ENCODE measurements at regions not wholly inside any gene's neighbourhood (a gene's known extent, or its start where the extent isn't known, plus 50 kb on each side); places are given as distances from the start of the nearest gene placed in this dataset.
"Not testable (repeated sequence)": the region's sequence is repeated elsewhere in the genome, so short reads cannot be mapped to it uniquely, and the experiment has no call there.

- H4K5ac ChIP-seq (ENCODE audit: insufficient read length, low read depth, low read length); H2AFZ ChIP-seq (ENCODE audit: low read length); CTCF ChIA-PET (ENCODE audit: partially characterized antibody); H3K27ac ChIP-seq (ENCODE audit: low read depth, low read length); H3K23me2 ChIP-seq (ENCODE audit: low read depth, low read length); H3K4me1 ChIP-seq (replicated peaks in 1 of 4; ENCODE audit: control insufficient read depth in 3 of 4, insufficient read depth in 4 of 4, low read length in 3 of 4); H4K91ac ChIP-seq (replicated peaks; ENCODE audit: insufficient read length, low read length); H2BK5ac ChIP-seq (ENCODE audit: low read depth, low read length); H3K18ac ChIP-seq (ENCODE audit: extremely low read depth, low read length); H3K79me2 ChIP-seq (ENCODE audit: control insufficient read depth in 1 of 2, insufficient read depth in 2 of 2, low read length in 2 of 2); H3K4ac ChIP-seq (replicated peaks; ENCODE audit: insufficient read length, low read depth, low read length); FAIRE-seq; H3K56ac ChIP-seq (replicated peaks; ENCODE audit: insufficient read length, low read depth, low read length); H3K14ac ChIP-seq (ENCODE audit: insufficient read length); H4K20me1 ChIP-seq (replicated peaks in 1 of 2; ENCODE audit: control insufficient read depth in 1 of 2, insufficient read depth in 2 of 2, low read length in 2 of 2); H3K27me3 ChIP-seq (replicated peaks in 1 of 4; ENCODE audit: control insufficient read depth in 3 of 4, extremely low read depth in 1 of 4, insufficient read depth in 3 of 4, low read length in 3 of 4); H3K9ac ChIP-seq (replicated peaks in 1 of 4; ENCODE audit: extremely low read depth in 1 of 4, low read depth in 3 of 4, low read length in 3 of 4); H3K23ac ChIP-seq (ENCODE audit: insufficient read length); DNase-seq (ENCODE audit: low read depth in 1 of 2, low spot score in 2 of 2); H4K8ac ChIP-seq (ENCODE audit: extremely low read depth, insufficient read depth, low read length); H2BK12ac ChIP-seq (ENCODE audit: low read depth, low read length); H2BK20ac ChIP-seq (ENCODE audit: low read length); H2AK5ac ChIP-seq (ENCODE audit: low read depth, low read length); H3K4me2 ChIP-seq (ENCODE audit: insufficient read depth in 1 of 2, low read depth in 2 of 2, low read length in 2 of 2); H3K79me1 ChIP-seq (ENCODE audit: low read depth, low read length); H3K4me3 ChIP-seq (ENCODE audit: extremely low read depth in 1 of 4, insufficient read depth in 2 of 4, low read depth in 3 of 4, low read length in 4 of 4); H2BK15ac ChIP-seq (ENCODE audit: low read length); POLR2A ChIA-PET (ENCODE audit: partially characterized antibody); H3K36me3 ChIP-seq (ENCODE audit: control insufficient read depth in 2 of 4, insufficient read depth in 4 of 4, low read length in 3 of 4); H2BK120ac ChIP-seq (replicated peaks; ENCODE audit: low read depth, low read length): not testable (repeated sequence)
- peaks cover 0 to 22% of the 10 kb centered on the region in 2 experiments; a peak in 2 of 4 replicates for H3K9me3 ChIP-seq (ENCODE audit: insufficient read depth in 2 of 2, low read depth in 1 of 2, low read length in 1 of 2)
Measured at GRCh38 chr14:19172745-19173144, 205.5 kb downstream of the POTEM start.

DNA sequence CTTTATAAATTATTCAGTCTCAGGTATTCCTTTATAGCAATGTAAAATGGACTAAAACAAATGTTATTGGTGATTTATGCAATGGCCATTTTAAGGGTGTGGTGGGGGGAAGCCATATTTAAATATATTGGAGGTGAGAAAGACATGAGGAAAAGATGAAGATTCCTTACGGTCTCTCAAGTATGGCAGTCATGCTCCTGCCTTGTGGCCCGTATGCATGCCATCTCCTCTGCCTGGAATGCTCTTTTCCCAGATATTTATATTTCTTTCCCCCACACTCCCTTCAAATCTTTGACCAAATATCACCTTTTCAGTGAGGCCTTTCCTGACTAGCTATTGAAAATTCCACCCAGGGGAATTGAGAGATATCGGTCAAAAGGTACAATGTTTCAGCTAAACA lies 206.0 kb downstream of the POTEM start:
- H2BK20ac ChIP-seq (ENCODE audit: low read length); H3K27me3 ChIP-seq (replicated peaks in 1 of 4; ENCODE audit: control insufficient read depth in 3 of 4, extremely low read depth in 1 of 4, insufficient read depth in 3 of 4, low read length in 3 of 4); H2AFZ ChIP-seq (ENCODE audit: low read length); FAIRE-seq; H3K4me2 ChIP-seq (ENCODE audit: insufficient read depth in 1 of 2, low read depth in 2 of 2, low read length in 2 of 2); H2BK12ac ChIP-seq (ENCODE audit: low read depth, low read length); H3K79me2 ChIP-seq (ENCODE audit: control insufficient read depth in 1 of 2, insufficient read depth in 2 of 2, low read length in 2 of 2); CTCF ChIA-PET (ENCODE audit: partially characterized antibody); H3K36me3 ChIP-seq (ENCODE audit: control insufficient read depth in 2 of 4, insufficient read depth in 4 of 4, low read length in 3 of 4); H2AK5ac ChIP-seq (ENCODE audit: low read depth, low read length); DNase-seq (ENCODE audit: low read depth in 1 of 2, low spot score in 2 of 2); H3K18ac ChIP-seq (ENCODE audit: extremely low read depth, low read length); H4K20me1 ChIP-seq (replicated peaks in 1 of 2; ENCODE audit: control insufficient read depth in 1 of 2, insufficient read depth in 2 of 2, low read length in 2 of 2); H3K23ac ChIP-seq (ENCODE audit: insufficient read length); H2BK15ac ChIP-seq (ENCODE audit: low read length); H3K79me1 ChIP-seq (ENCODE audit: low read depth, low read length); H3K4me3 ChIP-seq (ENCODE audit: extremely low read depth in 1 of 4, insufficient read depth in 2 of 4, low read depth in 3 of 4, low read length in 4 of 4); H3K14ac ChIP-seq (ENCODE audit: insufficient read length); H3K9ac ChIP-seq (replicated peaks in 1 of 4; ENCODE audit: extremely low read depth in 1 of 4, low read depth in 3 of 4, low read length in 3 of 4); H2BK5ac ChIP-seq (ENCODE audit: low read depth, low read length); H3K23me2 ChIP-seq (ENCODE audit: low read depth, low read length); H2BK120ac ChIP-seq (replicated peaks; ENCODE audit: low read depth, low read length); H3K4ac ChIP-seq (replicated peaks; ENCODE audit: insufficient read length, low read depth, low read length); POLR2A ChIA-PET (ENCODE audit: partially characterized antibody); H4K5ac ChIP-seq (ENCODE audit: insufficient read length, low read depth, low read length); H3K4me1 ChIP-seq (replicated peaks in 1 of 4; ENCODE audit: control insufficient read depth in 3 of 4, insufficient read depth in 4 of 4, low read length in 3 of 4); H3K56ac ChIP-seq (replicated peaks; ENCODE audit: insufficient read length, low read depth, low read length); H4K91ac ChIP-seq (replicated peaks; ENCODE audit: insufficient read length, low read length); H4K8ac ChIP-seq (ENCODE audit: extremely low read depth, insufficient read depth, low read length); H3K27ac ChIP-seq (ENCODE audit: low read depth, low read length): not testable (repeated sequence)
- WGBS, 2 experiments (ENCODE audit: extremely low coverage in 1 of 2, insufficient coverage in 1 of 2, insufficient read length in 1 of 2, insufficient replicate concordance in 2 of 2, low coverage in 1 of 2, low lambda C conversion rate in 2 of 2, missing lambda C conversion rate in 1 of 2) = 79% methylated on average over 2 of the region's 3 CpGs; no CpG with 5 or more reads in 1 of the 2 experiments
- H3K9me3 ChIP-seq (ENCODE audit: insufficient read depth in 2 of 2, low read depth in 1 of 2, low read length in 1 of 2) = peaks cover 0 to 18% of the 10 kb centered on the region in 2 experiments; a peak in 2 of 4 replicates
